Nephron progenitor cell (in vitro differentiated cells): ENCODE measurements at regions not wholly inside any gene's neighbourhood (a gene's known extent, or its start where the extent isn't known, plus 50 kb on each side); places are given as distances from the start of the nearest gene placed in this dataset.

ENCODE experiments used
- DNase-seq: peaks from one replicate; pipeline ENCODE4 v3.0.0; 2021
- H3K27ac Mint-ChIP-seq: 2 replicates; pipeline ENCODE4 v1.8.0; 2021; ENCODE audit warnings: mild to moderate bottlenecking, moderate library complexity, mixed read lengths
- H3K27me3 Mint-ChIP-seq: 2 replicates; pipeline ENCODE4 v1.8.0; 2021; ENCODE audit warnings: mild to moderate bottlenecking, low read depth, mixed read lengths; ENCODE audit not compliant: poor library complexity
- H3K36me3 Mint-ChIP-seq: 2 replicates; pipeline ENCODE4 v1.8.0; 2021; ENCODE audit warnings: low read depth, mixed read lengths
- H3K4me1 Mint-ChIP-seq: 2 replicates; pipeline ENCODE4 v1.8.0; 2021; ENCODE audit warnings: mixed read lengths
- H3K4me3 Mint-ChIP-seq: 2 replicates; pipeline ENCODE4 v1.8.0; 2021; ENCODE audit warnings: mild to moderate bottlenecking, moderate library complexity, mixed read lengths
- H3K9me3 Mint-ChIP-seq: 2 replicates; pipeline ENCODE4 v1.8.0; 2021; ENCODE audit warnings: mild to moderate bottlenecking, moderate library complexity, mixed read lengths
- CTCF ChIP-seq: fragments of 200-600 bp; sonication (generic); IDR thresholded peaks from 2 replicates; pipeline ENCODE4 v1.5.0; 2021; ENCODE audit warnings: antibody characterized with exemption

- Mint-ChIP-seq H3K4me3 (no peak overlapping the region), H3K4me1 (no peaks in the 10 kb centered on the region), H3K27me3 (peaks cover 36% of the 10 kb centered on the region), H3K27ac (no peak overlapping the region), H3K9me3 (peaks cover 50% of the 10 kb centered on the region), H3K36me3 (peaks cover 10% of the 10 kb centered on the region)
- DNase-seq: no peak
- TF ChIP-seq CTCF: no peak
Measured at GRCh38 chr1:47608296-47608875, 170.5 kb downstream of the FOXD2 start.

- Mint-ChIP-seq H3K27me3 (peaks cover 56% of the 10 kb centered on the region), H3K9me3 (peaks cover 25% of the 10 kb centered on the region), H3K4me1 (peaks cover 5% of the 10 kb centered on the region), H3K4me3 (no peak overlapping the region), H3K36me3 (peaks cover 10% of the 10 kb centered on the region), H3K27ac (no peak overlapping the region)
- TF ChIP-seq CTCF: no peak
- no peak for DNase-seq
Measured at GRCh38 chr1:47611992-47612391, 174.1 kb downstream of the FOXD2 start.

- no peak for DNase-seq
- H3K27me3 Mint-ChIP-seq: peaks cover 59% of the 10 kb centered on the region
- H3K9me3 Mint-ChIP-seq: peaks cover 18% of the 10 kb centered on the region
- peaks cover 6% of the 10 kb centered on the region for H3K36me3 Mint-ChIP-seq
- no peak for TF ChIP-seq CTCF
- no peak overlapping the region for H3K27ac Mint-ChIP-seq
- peaks cover 5% of the 10 kb centered on the region for H3K4me1 Mint-ChIP-seq
- H3K4me3 Mint-ChIP-seq: no peak overlapping the region
Measured at GRCh38 chr1:47612819-47613218, 175.0 kb downstream of the FOXD2 start.

- H3K9me3 Mint-ChIP-seq: no peaks in the 10 kb centered on the region
- DNase-seq: no peak
- no peak overlapping the region for H3K4me3 Mint-ChIP-seq
- H3K36me3 Mint-ChIP-seq: no peaks in the 10 kb centered on the region
- TF ChIP-seq CTCF: no peak
- peaks cover 49% of the 10 kb centered on the region for H3K27me3 Mint-ChIP-seq
- no peak overlapping the region for H3K27ac Mint-ChIP-seq
- H3K4me1 Mint-ChIP-seq: peaks cover 11% of the 10 kb centered on the region
Measured at GRCh38 chr1:47616036-47616435, 178.2 kb downstream of the FOXD2 start.

GRCh38 chr1:47616906-47617305, 179.1 kb downstream of the FOXD2 start:
- no peak for TF ChIP-seq CTCF
- H3K36me3 Mint-ChIP-seq: no peaks in the 10 kb centered on the region
- H3K9me3 Mint-ChIP-seq: no peaks in the 10 kb centered on the region
- H3K27ac Mint-ChIP-seq: no peak overlapping the region
- DNase-seq: no peak
- H3K4me3 Mint-ChIP-seq: no peak overlapping the region
- H3K27me3 Mint-ChIP-seq: peaks cover 43% of the 10 kb centered on the region
- peaks cover 20% of the 10 kb centered on the region for H3K4me1 Mint-ChIP-seq
